Renal cortex interstitium (tissue), 11 donors: ENCODE measurements at regions not wholly inside any gene's neighbourhood (a gene's known extent, or its start where the extent isn't known, plus 50 kb on each side); places are given as distances from the start of the nearest gene placed in this dataset.
A peak's percentile ranks its signal among the peaks of the same experiment; 100 is the strongest.

ENCODE experiments used
- DNase-seq, 11 donors: peaks; one replicate each; pipeline ENCODE4 v3.0.0-alpha.2; 2013; ENCODE audit warnings: low read depth in 9 of 11, low spot score in 4 of 11; ENCODE audit errors: extremely low read depth in 1 of 11

GRCh38 chr6:14819001-14819400, 426.9 kb upstream of the JARID2 start:
- no peak for DNase-seq

- no peak for DNase-seq
Measured at GRCh38 chr6:14819840-14820420, 425.9 kb upstream of the JARID2 start.

DNA sequence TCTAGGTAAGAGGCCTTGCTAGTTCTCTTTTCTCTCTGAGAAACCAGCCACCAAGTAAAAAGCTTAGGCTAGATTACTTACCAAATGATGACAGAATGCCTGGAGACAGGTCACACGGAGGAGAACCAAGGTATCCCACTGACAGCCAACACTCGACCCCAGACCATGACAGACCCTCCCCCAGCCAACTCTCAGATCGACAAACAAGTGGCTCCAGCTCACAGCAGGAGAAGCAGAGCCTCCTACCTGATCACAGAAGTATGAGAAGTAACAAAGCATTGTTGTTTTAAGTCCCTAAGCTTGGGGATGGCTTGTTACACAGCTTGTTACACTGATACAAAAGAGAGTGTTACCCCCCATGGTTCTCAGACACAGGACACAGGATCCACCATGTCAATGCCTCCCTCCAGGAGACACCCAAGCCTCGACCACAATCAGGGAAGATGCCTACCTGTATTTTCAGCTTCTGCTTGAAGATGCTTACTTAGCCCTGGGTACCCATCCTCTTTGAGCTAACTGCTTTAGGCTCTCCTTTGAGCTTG, 423.8 kb upstream of the JARID2 start:
- no peak for DNase-seq

DNA sequence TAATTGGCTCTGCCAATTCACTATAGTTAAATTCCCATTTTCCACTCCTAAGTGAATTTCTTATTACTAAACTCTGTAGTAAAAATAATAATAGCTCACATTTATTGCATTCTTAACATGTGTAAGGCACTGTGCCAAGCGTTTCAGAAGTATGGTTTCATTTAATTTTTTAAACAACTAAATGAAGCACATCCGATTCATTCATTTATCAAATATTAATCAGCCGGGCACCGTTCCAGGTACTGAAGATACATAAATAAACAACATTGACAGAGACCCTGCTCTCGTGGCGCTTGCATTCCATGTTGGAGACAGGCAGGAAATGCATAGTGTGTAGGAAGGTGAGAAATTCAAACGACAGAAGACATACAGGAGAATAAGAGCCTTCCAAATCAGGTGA, 423.2 kb upstream of the JARID2 start:
- no peak for DNase-seq

DNA sequence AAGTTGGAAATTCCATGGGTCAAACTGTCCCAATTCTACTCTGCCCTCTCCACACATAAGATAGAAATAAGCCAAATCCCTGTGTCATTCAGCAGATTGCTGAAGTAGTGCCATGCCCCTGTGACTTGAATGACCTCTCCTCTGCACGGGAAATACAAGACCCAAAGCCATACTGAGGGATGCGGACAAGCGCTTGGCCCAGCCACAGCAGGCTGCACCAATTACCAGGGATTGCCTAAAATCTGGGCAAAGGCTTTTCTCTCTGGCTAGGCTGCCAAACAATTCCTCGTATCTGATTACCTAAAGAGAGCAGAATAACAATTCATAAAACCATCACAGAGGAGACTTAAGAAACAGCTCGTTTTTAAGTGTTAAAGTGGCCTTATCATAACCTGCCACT, 421.8 kb upstream of the JARID2 start:
- DNase-seq, result no peak

GRCh38 chr6:14824484-14825275, 421.2 kb upstream of the JARID2 start:
- peak in 1 of 11 donors; percentile 38 for DNase-seq

DNA sequence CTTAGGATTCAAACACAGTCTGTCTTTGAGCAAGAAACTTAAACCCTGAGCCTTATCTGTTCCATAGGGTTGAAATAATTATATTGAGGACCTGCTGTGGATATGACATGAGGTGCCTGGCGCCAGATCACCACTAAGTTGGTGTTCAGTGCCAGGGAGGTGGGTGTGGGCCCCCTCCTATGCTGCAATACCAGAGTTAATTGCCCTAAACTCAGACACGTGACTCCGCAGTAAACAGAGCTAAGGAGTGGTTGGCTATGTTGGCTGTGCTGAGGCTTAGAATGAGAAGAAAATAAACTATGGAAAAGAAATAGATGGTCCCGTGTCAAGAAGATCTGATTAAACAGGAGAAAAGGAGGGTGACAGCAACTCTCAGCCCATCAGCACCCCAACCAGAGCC, 419.4 kb upstream of the JARID2 start:
- no peak for DNase-seq

GRCh38 chr6:14827354-14827753, 418.5 kb upstream of the JARID2 start:
- no peak for DNase-seq

GRCh38 chr6:14828201-14828611, 417.7 kb upstream of the JARID2 start:
- DNase-seq, result peak in 1 of 11 donors; percentile 65

GRCh38 chr6:14831070-14831469, 414.8 kb upstream of the JARID2 start:
- DNase-seq, result no peak

DNA sequence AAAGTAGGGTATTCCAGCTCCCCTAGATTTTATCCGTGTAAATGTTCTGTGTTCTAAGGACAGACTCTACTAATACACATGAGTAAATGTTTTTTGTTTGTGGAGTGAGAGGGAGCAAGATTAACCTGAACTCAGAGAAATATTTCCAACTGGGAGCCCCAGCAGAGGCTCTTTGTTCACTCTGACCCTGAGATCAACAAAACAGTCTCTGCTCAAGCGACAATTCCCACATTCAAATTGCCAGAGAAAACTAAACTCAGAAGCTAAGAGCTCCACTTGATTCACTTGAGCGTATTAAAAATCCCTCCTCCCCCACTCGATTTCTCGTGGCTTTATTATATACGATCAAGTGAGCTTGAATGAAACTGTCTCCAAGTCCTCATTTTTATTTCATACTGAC, 413.9 kb upstream of the JARID2 start:
- DNase-seq, result no peak

GRCh38 chr6:14832427-14832826, 413.4 kb upstream of the JARID2 start:
- no peak for DNase-seq

DNA sequence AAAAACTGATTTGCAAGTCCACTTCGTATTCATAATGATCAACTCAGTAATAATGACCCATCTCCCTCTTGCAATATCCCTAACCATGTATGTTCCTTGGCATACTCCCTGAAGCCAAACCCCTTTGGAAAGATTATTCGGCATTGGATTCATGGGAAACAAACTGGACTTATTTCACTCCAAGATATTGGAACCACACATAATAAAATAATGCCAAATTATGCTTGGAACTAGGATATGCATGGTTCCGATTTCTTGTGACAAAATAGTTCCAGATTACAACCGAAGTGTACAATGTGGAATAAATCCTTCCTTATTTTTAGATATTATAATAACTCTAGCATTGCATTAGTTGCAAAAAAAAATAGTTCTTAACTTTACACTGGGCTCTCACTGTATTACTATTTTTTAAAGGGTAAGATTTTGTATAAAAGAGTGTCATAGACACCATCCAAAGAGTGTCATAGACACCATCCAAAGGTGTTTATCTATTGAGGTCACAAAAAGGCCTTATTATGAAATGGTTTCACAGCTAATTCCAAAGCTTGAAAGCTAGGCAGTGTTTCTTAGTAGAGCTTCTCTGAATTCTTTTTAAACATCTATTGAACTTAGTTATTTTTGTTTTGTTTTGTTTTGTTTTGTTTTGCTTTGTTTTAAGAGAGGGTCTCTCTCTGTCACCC, 410.9 kb upstream of the JARID2 start:
- DNase-seq, result no peak

DNA sequence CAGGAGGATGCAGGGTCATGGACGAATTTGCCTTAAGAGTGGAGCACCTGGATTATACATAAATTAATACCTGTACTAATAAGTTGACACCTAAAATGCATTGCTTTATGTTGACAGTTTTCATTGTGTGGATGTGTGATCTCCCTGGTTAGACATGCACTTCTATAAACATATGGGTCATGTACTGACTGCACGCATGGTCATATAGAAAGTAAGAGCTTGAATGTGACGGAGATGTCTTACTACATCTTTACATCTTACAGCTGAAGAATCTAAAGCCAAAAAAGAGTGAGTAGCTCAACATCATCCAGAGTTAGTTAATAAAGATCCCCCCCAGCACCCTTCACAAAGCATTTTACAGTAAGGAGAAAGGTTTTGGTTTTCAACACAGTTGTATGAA, 408.4 kb upstream of the JARID2 start:
- DNase-seq, result no peak

GRCh38 chr6:14838133-14838583, 407.7 kb upstream of the JARID2 start:
- no peak for DNase-seq

DNA sequence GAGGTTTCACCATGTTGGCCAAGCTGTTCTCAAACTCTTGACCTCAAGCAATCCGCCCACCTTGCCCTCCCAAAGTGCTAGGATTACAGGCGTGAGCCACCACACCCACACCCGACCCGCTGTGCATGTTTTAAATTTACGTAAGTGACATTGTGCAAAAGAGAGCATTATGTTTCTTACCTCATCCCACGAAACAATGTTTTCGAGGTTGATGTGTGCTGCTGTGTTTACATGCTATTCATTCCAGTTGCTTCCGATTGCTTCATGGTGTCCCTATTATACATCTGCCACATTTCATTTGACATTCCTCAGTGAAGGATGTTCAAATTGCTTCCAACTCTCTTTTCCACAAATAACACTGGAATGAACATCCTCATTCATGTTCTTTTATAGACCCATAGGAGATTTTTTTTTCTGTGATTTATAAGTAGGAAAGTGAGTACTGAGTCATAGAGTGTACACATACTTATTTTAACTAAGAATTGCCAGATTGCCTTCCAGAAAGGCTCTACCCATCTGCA, 403.9 kb upstream of the JARID2 start:
- peak in 1 of 11 donors; percentile 33 for DNase-seq

DNA sequence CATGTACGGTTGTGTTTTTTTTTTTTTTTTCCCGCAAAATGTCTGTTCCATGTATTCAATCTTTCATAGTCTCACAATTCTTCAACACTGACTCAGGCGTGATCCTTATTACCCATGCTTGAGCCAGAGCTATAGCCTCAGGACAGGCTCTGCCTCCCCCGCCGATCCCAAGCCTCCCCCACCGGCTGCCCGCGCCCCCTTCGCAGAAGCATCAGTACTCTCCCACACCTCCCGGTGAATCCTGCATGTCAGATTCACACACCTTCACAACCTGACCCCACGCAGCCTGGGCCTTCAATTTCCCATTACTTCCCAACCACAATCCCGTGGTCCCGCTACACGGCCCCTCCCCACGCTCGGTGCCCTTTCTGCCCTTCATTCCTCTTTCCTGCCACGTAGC, 401.5 kb upstream of the JARID2 start:
- no peak for DNase-seq

GRCh38 chr6:14848019-14848418, 397.9 kb upstream of the JARID2 start:
- no peak for DNase-seq

GRCh38 chr6:14849185-14849584, 396.7 kb upstream of the JARID2 start:
- DNase-seq, result no peak

GRCh38 chr6:14851281-14851680, 394.6 kb upstream of the JARID2 start:
- no peak for DNase-seq
